ENCODE measurements at regions not wholly inside any gene's neighbourhood (a gene's known extent, or its start where the extent isn't known, plus 50 kb on each side); places are given as distances from the start of the nearest gene placed in this dataset.

DNA sequence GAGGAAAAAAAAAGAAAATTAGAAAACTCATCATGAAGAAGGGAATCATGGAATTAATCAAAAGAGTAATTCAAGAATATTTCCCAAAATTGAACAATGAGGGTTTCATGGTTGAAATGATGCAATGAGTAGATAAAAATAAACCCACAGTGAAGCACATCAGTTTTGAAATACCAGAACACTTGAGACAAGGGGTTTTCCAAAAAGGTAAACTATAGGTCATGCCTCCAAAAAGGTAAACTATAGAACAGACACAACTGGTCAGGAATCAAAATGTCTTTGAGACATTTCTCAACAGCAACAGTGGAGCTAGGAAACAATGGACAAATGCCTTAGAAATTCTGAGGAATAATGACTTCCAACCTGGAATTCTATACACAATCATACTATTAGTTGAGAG lies 60.2 kb upstream of the PCSK5 start:
- Mint-ChIP-seq H3K27ac (no peak overlapping the region), H3K4me3 (no peak overlapping the region), H3K27me3 (ENCODE audit: insufficient read depth, low read depth, poor library complexity) (peaks cover 1% of the 10 kb centered on the region), H3K9me3 (no peaks in the 10 kb centered on the region), H3K4me1 (0 out of 3 replicates have a peak, but pooled peaks cover 1% of the 10 kb centered on the region), H3K36me3 (ENCODE audit: low read depth) (no peaks in the 10 kb centered on the region; the same call in 2 of the 3 replicates)
- DNase-seq (ENCODE audit: low spot score) (no peak), ATAC-seq (no peak)
- no peak for TF ChIP-seq EZH2phosphoT487 (IDR thresholded peaks at IDR 0.05; ENCODE audit: unreplicated experiment)
- no peak for TF ChIP-seq JUNB (IDR thresholded peaks at IDR 0.05; ENCODE audit: unreplicated experiment)
- no peak for TF ChIP-seq ZNF331 (CRISPR knock-in tag; IDR thresholded peaks at IDR 0.05; ENCODE audit: low read depth)
- no peak for TF ChIP-seq CREB1 (CRISPR knock-in tag; IDR thresholded peaks at IDR 0.05; ENCODE audit: low read depth)
- no peak for TF ChIP-seq CTCF (conservative IDR thresholded peaks at IDR 0.05; ENCODE audit: low read depth in 2 of 2)
- TF ChIP-seq, protein P1, sequence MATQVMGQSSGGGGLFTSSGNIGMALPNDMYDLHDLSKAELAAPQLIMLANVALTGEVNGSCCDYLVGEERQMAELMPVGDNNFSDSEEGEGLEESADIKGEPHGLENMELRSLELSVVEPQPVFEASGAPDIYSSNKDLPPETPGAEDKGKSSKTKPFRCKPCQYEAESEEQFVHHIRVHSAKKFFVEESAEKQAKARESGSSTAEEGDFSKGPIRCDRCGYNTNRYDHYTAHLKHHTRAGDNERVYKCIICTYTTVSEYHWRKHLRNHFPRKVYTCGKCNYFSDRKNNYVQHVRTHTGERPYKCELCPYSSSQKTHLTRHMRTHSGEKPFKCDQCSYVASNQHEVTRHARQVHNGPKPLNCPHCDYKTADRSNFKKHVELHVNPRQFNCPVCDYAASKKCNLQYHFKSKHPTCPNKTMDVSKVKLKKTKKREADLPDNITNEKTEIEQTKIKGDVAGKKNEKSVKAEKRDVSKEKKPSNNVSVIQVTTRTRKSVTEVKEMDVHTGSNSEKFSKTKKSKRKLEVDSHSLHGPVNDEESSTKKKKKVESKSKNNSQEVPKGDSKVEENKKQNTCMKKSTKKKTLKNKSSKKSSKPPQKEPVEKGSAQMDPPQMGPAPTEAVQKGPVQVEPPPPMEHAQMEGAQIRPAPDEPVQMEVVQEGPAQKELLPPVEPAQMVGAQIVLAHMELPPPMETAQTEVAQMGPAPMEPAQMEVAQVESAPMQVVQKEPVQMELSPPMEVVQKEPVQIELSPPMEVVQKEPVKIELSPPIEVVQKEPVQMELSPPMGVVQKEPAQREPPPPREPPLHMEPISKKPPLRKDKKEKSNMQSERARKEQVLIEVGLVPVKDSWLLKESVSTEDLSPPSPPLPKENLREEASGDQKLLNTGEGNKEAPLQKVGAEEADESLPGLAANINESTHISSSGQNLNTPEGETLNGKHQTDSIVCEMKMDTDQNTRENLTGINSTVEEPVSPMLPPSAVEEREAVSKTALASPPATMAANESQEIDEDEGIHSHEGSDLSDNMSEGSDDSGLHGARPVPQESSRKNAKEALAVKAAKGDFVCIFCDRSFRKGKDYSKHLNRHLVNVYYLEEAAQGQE (IDR thresholded peaks at IDR 0.05; ENCODE audit: unreplicated experiment), result no peak
- TF ChIP-seq STAT1 (IDR thresholded peaks at IDR 0.05; ENCODE audit: unreplicated experiment), result no peak
- TF ChIP-seq ZNF114 (CRISPR knock-in tag; IDR thresholded peaks at IDR 0.05), result no peak
- no peak for TF ChIP-seq ZNF462 (CRISPR knock-in tag; IDR thresholded peaks at IDR 0.05)
- TF ChIP-seq EZH2 (IDR thresholded peaks at IDR 0.05; ENCODE audit: low read depth, unreplicated experiment), result no peak
- TF ChIP-seq, protein P2, sequence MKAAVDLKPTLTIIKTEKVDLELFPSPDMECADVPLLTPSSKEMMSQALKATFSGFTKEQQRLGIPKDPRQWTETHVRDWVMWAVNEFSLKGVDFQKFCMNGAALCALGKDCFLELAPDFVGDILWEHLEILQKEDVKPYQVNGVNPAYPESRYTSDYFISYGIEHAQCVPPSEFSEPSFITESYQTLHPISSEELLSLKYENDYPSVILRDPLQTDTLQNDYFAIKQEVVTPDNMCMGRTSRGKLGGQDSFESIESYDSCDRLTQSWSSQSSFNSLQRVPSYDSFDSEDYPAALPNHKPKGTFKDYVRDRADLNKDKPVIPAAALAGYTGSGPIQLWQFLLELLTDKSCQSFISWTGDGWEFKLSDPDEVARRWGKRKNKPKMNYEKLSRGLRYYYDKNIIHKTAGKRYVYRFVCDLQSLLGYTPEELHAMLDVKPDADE (IDR thresholded peaks at IDR 0.05), result no peak
- TF ChIP-seq NANOG (IDR thresholded peaks at IDR 0.05; ENCODE audit: borderline replicate concordance), result no peak
- no peak for TF ChIP-seq POLR2AphosphoS5 (IDR thresholded peaks at IDR 0.05; ENCODE audit: low read depth)
- Histone ChIP-seq H3K4me1 (ENCODE audit: insufficient read depth) (peaks cover 6% of the 10 kb centered on the region), H3K27ac (ENCODE audit: low read depth) (no peak overlapping the region), H4K20me1 (replicated peaks; ENCODE audit: insufficient read depth) (no peaks in the 10 kb centered on the region), H3K4me2 (no peak overlapping the region), H3K4me3 (no peak overlapping the region), H3K36me3 (ENCODE audit: insufficient read depth) (no peaks in the 10 kb centered on the region), H2AFZ (no peak overlapping the region), H3F3A (replicated peaks; ENCODE audit: low read depth) (no peaks in the 10 kb centered on the region), H3K27me3 (ENCODE audit: insufficient read depth) (no peaks in the 10 kb centered on the region), H3K79me2 (replicated peaks; ENCODE audit: insufficient read depth) (no peaks in the 10 kb centered on the region), H3K9me2 (ENCODE audit: insufficient read depth) (peaks cover 8% of the 10 kb centered on the region)
